Left renal pelvis (tissue), 4 donors: ENCODE measurements at regions not wholly inside any gene's neighbourhood (a gene's known extent, or its start where the extent isn't known, plus 50 kb on each side); places are given as distances from the start of the nearest gene placed in this dataset.

Experiments used
- DNase-seq, 4 donors: peaks; one replicate each; pipeline ENCODE4 v3.0.0-alpha.2; 2013; ENCODE audit warnings: low read depth in 4 of 4, low spot score in 3 of 4

DNA sequence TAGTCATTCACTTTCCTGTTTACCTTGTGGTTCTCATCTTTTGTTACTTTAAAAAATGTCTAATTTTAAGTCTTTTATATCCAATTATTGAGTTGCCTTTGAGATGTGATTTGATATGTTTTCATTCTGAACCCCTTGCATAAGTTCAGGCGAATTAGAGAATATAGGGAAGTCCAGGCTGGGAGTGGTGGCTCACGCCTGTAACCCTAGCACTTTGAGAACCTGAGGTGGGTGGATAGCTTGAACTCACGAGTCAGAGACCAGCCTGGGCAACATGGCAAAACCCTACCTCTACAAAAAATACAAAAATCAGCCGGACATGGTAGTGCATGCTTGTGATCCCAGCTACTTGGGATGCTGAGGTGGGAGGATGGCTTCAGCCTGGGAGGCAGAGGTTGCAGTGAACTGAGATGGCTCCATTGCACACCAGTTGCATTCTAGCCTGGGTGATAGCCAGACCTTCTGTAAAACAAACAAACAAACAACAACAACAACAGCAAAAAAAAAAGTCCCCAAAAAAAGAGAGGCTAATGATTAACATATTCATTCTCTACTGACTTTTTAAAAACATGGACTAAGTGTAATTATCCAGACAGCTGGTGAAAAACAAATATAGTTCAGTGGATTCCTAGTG is 451.1 kb upstream of the RGS6 start:
- DNase-seq: no peak

DNA sequence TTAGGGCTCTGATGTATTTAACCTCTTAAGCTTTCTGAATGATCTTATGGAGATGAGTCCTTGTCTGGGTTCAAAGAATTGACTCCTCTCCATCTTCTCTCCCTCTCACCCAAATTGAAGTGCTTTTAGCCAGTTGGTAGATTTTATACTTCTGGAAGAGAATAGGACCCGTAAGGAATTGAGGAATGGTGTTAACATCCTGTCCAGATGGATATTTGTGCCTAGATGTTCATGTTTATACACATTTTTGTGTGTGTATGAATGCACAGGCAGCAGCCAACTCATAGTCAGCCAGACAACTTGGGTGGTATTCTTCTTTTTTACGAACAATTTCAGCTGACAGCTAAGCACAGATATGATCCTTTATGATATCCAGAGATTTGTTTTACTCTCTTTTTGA is 449.6 kb upstream of the RGS6 start:
- DNase-seq: no peak

DNA sequence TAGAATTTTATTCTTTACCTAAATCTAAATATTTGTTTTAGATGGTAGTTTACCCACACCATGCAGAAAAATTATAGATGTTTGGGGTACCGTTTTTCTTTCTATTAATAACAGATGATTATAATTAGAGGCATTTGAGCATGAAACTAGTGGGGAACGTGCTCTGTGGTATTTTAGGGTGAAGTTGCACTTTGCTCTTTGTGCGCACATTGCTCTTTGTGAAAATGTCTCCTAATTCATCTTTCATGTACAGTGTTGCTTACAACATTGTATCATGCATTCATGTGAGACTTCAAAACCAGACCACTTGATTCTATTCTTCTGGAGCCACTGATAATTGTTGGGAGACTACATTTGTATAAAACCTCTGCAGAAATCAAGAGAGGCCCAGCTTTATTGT is 449.1 kb upstream of the RGS6 start:
- no peak for DNase-seq

DNA sequence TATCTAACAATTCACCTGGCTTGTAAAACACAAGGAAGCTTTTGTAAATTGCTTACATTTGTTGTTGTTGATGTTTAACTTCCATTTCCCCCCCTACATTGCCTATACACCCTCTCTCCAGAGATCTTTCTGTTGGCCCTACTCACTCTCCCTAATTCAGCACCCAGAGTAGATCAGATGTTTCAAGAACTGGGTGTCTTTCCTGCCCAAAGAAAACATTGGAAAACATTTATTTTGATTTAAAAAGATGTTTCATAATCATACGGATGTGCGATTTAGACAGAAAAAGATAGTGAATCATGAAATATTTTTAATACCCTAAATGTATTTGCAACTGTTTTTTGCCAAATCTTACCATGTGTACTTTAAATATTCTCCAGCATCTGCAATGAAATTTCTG is 446.4 kb upstream of the RGS6 start:
- no peak for DNase-seq

DNA sequence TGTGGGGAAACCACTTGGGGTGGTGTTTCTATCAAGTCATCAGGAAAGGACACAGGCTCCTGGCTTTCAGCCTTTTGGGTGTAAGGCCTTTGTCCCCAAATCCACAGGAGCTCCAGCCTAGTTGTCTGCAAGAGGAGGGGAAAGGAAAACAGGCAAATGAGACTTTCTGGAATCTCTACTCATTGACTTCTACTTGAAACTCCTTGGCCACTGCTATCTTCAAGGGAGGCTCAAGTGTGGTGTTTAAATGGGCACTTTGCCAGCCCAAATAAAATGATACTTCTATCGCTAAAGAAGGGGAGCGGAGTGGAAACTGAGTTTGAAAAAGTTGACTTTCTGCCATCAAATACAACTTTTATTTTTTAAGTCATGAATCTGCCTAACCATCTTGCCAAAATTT is 445.9 kb upstream of the RGS6 start:
- DNase-seq: no peak

DNA sequence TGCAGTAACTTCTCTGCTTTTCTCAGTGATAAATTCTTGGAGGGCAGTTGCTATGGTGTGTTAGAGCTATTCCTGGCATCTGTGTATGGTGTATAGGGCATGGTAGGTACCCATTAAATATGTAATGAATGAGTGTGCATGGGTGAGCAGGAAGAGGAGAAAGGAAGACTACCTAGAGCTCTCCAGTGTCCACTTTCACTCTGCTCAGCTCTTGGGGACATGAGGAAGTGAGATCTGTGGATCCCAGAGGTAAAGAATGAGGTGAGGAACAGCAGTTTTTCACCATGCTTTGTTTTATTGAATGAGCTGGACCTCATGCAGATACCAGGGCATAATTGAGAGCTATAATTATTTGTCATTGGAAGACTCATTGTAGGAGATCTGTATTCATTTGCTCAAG is 444.8 kb upstream of the RGS6 start:
- no peak for DNase-seq

DNA sequence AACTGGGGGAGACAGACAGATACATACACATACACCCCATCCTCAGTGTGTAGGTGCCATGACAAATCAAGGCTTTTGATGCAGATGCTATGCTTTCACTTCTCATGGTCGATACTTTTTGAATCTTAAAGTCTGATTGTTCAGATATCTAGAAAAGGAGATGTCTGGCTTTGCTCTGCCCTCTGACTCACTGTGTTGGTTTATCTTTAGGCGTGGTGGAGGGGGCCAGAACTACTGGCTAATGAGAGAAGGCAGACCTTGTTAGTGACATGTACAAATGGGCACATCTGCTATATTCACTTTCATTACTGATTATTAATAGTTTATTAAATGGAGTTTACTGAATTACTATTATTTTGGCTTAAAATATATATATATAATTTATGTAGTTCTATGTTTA is 444.3 kb upstream of the RGS6 start:
- DNase-seq: no peak

DNA sequence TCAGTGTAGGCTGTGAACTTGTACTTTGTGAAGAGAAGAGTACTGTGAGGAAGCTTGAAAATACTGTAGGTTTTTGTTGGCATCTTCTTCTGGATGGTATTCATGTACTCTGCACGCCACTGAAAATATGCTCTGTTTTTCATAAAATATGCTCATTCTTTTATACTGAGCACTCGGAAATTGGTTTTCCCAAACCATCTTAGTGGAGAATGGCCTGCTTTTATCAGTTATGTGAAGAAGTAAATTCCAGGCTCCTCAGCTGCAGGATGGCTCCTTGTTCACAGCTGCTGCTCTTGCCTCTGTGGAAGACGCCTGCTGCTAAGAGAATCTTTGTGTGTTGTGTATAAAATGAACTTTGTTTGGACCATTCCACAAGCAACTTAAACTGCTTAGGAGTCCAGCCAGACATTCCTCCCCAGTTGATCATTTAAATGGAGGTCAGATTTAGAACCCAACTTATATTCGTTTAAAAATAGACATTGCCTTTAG is 443.5 kb upstream of the RGS6 start:
- no peak for DNase-seq

DNA sequence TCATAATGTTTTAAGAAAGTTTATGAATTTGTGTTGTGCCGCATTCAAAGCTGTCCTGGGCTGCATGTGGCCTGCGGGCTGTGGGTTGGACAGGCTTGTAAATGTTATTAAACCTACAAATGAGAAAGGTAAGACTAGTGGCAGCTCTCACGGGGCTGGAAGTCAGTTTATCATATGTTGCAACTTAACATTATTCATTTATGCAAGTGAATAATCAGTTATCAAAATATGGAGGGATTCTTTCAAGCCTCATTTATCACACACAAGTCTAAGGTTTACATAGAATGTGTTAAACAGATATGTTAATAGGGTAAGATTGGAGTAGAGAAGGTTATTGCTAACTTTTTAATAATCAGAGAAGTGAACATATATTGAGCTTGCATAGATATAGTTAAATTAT is 442.5 kb upstream of the RGS6 start:
- no peak for DNase-seq

DNA sequence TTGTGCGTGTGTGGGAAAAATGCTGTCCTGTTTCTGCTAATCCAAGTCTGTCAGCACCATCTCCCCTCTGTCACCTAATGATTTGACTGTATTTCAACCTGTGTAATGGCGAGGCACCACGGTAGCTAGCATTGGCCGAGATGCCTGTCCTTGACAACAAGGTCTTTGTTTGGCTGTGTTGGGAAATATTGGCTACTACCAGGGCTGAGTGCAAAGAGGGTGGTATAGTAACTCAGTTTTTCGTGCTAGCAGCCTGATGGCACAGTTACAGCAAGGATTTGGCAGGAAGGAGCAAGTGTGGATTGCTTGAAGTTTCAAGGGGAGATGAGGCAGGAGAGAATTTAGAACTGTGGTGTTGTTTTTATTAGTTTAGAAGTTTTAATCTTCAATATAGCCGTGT is 440.3 kb upstream of the RGS6 start:
- no peak for DNase-seq

DNA sequence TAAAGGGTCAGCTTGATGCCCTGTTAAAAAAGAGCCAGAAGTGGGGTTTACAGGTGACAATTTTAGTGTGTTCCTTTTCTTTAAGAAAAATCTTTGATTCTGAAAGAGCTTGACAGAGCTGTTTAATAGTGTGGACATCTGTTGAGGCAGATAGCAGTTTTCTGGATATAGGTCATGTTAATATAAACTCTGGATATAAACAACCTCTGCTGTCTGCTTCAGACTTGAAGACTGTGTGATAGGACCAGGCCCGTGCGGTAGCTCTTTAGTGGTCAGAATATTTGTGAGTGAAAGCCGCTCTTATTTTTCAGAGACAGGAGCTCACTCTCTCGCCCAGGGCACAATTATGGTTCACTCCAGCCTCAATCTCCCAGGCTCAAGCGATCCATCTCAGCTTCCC is 439.9 kb upstream of the RGS6 start:
- no peak for DNase-seq

DNA sequence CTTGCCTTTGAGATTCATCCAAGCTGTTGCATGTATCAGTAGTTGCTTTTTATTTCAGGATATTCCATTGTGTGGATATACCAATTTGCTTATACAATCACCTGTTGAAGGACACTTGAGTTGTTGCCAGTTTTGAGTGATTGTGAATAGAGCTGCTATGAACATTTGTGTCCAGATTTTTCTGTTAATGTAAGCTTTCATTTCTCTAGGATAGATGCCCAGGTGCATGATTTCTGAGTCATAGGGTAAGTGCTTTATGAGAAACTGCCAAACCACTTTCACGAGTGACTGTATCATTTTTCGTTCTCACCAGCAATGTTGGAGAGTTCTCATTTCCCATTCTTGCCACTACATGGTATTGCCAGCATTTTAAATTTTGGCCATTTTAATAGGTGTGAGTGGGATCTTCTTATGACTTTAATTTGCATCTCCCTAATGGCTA is 434.6 kb upstream of the RGS6 start:
- DNase-seq: no peak

DNA sequence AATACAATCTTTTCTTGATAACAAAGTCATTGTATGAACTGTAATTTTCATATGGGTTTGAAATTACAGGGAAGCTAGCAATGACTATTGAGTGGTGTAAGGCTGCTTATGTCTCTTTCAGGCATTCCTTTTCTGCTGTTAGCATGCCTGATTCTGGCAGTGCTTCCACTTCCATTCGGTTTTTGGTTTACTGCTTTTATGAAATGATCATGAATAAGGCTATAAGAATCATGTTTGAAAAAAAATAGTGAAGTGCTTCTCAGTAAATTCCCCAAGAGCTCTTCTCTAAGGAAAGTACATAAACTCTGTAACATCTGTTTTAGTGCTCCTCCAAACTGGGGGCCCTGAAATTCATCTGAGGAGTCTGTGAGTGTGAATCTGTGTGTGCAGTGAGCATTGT is 434.0 kb upstream of the RGS6 start:
- no peak for DNase-seq

DNA sequence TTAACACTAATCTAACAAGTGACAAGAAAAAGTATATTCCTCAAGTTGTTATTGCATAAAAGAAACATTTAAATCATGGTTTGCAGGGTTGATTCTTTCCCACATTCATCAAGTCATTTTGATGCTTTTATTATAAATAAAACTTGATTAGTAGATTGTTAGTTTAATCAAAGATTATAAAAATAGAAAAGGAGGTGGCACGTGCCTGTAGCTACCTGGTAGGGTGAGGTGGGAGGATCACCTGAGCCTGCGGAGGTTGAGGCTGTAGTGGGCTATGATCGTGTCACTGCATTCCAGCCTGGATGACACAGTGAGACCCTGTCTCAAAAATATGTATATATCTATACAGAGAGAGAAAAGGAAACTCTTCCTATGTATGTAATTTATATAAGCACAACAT is 433.2 kb upstream of the RGS6 start:
- DNase-seq: no peak

DNA sequence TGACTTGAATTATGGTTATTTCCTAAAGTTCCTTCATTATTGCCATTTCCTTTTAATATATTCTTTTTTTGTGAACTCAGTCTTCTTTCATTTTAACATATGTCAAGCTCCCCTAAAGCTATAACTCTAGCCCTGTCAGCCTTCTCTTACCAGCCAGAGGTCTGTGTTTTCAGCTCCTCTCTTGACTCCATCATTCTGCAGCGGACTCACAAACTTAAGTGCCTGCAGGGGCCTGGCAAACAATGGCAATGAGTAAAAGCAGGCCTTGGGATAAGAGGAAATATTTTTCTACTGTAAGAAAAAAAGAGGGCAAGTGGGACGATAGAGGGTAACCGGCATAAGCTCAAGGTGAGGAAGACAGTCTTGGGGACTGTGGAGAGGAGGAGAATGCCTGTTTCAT is 424.5 kb upstream of the RGS6 start:
- no peak for DNase-seq

DNA sequence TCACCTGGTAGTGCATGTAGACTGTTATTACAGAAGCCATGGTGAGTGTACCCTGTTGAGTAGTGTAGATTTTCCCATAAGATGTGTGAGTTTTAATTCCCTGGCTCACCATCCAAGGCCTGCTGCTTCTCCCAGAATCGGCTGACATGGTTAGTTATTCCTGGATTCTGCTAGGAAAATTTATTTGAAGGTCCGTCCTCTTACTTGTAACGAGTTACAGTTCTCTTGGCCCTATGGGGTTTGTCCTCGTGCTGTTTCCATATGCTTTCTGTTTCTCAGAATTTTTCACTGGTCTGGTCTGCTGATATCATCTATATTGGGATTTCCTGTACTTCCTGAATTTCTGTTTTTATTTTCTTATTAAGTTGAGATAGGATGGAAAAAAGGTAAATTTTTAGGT is 423.3 kb upstream of the RGS6 start:
- DNase-seq: no peak

DNA sequence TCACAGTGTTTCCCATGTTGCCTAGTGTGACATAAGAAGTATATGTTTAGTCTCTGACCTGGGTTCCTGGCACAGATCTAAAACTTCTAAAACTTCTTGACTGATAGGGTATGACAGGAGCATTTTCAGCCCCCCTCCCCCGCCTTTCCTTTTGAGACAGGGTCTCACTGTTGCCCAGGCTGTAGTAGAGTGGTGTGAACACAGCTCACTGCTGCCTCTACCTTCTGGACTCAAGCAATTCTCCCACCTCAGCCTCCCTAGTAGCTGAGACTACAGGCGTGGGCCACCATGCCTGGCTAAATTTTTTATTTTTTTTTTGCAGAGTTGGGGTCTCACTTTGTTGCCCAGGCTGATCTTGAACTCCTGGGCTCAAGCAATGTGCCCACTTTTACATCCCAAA is 421.1 kb upstream of the RGS6 start:
- DNase-seq: no peak

DNA sequence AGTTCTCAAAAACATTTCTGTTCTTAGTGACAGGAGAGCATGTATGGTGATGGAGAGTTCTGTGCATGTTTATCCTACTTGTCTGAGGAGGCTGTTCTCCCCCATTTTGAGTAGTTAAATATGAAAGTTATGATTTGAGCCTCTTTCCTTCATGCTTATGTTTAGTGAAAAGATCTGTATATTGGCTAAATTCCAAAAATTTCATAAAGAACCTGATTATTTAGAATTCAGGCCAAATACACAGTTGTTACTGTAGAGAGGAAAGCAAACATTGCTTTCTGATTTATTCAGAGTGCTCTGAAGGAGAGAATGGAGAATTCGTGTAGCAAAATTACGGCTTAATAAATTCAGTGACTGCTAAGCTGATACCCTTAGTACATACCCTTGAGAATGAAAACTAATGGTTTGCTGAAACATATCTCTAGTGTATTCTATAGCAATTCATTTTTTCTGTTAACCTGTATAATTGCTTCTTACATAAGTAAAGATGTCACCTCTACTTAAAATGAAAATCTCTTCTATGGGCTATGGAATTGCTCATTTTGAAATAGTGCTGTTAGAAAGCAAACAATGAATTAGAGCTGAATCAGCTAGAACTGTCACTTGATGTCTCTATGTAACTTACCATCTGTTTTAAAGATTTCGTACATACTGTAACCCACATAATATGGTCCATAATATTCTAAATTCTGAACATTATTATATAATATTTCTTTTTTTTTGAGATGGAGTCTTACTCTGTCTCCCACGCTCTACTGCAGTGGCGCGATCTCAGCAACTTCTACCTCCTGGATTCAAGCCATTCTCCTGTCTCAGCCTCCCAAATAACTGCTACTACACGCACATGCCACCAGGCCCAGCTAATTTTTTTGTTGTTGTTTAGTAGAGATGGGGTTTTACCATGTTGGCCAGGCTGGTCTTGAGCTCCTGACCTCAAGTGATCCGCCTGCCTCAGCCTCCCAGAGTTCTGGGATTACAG is 417.0 kb upstream of the RGS6 start:
- no peak for DNase-seq

DNA sequence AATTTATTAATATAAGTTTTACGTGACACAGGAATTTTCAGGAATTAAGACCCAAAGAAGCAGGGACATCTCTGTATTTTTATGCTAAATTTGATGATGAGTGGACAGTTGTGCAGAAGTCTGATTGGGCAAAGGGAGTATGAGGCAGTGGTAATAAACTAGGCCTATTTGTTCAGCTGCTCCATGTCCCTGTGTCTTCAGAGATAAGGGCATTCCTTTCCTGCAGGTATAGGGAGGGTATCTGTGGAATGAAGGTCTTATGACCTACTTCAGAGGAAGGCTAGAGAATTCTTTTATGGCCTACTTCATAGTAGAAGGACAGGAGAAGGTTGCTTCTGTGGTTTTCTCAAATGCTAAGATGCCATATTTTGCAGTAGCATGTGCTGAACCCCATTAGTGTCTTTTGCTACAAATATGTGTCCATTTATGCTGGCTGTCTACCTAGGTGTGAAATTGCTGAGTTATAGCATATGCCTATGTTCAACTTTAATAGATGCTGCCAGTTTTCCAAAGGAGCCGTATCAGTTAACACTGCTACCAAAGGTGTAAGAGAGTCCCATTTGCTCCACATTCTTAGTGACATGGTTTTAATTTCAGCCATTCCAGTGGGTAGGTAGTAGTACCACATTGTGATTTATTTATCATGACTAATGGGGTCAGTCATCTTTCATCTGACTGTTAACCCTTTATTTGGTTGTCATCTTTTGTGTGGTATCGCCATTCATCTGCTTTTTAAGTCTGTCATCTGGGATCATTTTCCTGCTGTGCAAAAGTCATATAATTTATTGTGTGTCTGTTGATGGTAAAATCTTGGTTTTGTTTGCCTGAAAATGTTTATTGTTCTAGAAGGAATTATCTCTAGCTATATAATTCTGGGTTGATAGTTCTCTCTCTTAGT is 410.7 kb upstream of the RGS6 start:
- DNase-seq: no peak

DNA sequence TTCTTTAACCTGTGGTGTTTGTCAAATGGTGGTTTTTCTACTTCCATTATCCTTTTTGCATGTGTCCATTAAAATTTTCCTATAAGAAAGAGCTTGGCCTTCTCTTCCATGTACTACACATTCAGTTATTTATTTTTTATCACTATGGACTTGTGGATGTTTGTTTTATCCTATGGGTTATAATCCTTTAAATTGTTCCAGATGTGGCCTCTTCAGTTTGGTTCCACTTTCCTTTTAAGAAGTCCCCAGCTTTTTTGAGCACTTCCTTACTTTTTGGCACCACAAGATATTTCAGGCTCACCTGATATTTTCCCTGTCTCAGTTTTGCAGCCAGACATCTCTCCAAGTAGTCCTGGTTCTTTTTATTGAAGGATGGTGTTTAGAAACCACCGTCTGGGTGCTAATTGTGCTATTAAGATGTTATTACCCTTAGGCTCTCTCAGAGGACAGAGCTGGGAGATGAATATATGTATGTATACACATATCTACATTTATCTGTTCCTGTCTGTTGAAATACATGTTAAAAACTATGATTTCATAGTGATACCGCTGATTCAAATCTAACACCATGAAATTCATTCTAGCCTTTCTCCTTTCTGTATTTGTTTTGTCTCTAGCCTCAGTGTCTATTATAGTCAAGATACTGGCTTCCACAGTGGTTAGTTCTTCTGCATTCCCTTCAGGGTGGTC is 408.5 kb upstream of the RGS6 start:
- no peak for DNase-seq
